ENCODE measurements at regions not wholly inside any gene's neighbourhood (a gene's known extent, or its start where the extent isn't known, plus 50 kb on each side); places are given as distances from the start of the nearest gene placed in this dataset.

DNA sequence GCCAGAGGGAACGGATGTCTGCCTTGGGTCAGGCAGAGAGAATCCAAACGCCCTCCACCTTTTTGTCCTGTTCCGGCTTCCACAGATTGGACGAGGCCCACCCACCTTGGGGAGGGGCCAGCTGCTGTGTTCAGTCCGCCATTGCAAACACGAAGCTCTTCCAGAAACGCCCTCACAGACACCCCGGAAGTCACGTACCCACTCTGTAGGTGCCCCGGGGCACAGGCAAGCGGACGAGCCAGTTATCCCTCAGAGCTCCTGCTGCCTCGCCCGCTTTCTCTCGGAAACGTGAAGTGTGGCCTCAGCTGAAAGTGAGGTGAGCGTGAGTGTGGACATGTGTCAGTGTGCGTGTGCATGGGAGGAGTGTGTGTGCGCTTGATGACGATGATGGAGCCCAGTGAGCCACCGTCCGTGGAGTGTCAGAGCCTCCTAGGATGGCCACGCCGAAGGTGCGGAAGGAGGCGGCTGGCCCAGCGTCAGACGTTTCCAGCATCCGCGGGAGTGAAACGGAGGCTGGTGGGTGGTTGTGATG is 869.2 kb downstream of the TBC1D22A start:
- no peak for TF ChIP-seq POLR2A (IDR thresholded peaks at IDR 0.05)
- TF ChIP-seq, protein P1, sequence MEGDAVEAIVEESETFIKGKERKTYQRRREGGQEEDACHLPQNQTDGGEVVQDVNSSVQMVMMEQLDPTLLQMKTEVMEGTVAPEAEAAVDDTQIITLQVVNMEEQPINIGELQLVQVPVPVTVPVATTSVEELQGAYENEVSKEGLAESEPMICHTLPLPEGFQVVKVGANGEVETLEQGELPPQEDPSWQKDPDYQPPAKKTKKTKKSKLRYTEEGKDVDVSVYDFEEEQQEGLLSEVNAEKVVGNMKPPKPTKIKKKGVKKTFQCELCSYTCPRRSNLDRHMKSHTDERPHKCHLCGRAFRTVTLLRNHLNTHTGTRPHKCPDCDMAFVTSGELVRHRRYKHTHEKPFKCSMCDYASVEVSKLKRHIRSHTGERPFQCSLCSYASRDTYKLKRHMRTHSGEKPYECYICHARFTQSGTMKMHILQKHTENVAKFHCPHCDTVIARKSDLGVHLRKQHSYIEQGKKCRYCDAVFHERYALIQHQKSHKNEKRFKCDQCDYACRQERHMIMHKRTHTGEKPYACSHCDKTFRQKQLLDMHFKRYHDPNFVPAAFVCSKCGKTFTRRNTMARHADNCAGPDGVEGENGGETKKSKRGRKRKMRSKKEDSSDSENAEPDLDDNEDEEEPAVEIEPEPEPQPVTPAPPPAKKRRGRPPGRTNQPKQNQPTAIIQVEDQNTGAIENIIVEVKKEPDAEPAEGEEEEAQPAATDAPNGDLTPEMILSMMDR (IDR thresholded peaks at IDR 0.05): no peak
- Histone ChIP-seq H3K4me3 (no peak overlapping the region), H3K36me3 (no peaks in the 10 kb centered on the region), H3K27me3 (peaks cover 0 to 26% (median 0%) of the 10 kb centered on the region in 9 donors), H3K4me1 (no peaks in the 10 kb centered on the region), H3K9me3 (peaks cover 0 to 3% (median 0%) of the 10 kb centered on the region in 12 donors), H3K27ac (no peak overlapping the region)
- DNase-seq: no peak
- WGBS, 4 donors: 88 to 92% (median 91%) methylated on average over 28 to 31 of the region's 31 CpGs
- ATAC-seq: no peak
- intact Hi-C loops (cut with DNase I): no loop called here

DNA sequence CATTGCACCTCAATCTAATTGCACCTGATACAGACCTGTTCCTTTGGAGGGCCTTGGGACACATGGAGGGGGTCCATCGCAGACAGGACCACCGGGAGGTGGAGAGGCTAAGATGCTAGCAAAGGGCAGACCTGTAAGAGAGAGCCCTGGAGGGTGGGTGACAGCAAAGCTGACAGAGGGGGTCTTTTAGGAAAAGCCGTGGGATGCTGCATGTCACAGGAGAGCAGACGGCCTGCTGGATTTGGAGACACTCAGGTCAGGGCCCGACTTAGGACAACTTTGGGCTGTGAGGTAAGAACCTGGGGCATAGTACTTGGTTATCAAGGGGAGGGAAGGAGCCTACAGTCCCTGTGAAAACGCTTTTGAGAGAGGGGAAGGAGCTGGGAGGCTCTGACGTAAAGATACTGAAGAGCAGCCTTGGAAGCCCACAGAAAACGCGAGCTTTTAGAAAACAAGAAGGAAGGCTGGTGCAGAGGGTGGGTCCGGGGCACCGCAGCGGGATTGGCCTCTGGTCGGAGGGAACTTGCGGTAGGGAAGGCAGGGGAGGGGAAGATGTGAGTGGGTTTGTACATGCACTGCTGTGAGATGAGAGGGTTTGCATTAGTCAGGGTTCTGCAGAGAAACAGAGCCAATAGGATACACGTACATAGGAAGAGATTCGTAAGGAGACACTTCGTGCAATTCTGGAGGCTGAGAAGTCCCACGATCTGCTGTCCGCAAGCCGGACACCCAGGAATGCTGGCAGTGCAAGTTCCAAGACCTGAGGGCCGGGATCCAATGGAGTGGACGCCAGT is 868.5 kb downstream of the TBC1D22A start:
- Histone ChIP-seq H3K27me3 (peaks cover 0 to 27% (median 0%) of the 10 kb centered on the region in 9 donors), H3K36me3 (no peaks in the 10 kb centered on the region), H3K9me3 (peaks cover 0 to 3% (median 0%) of the 10 kb centered on the region in 12 donors), H3K27ac (no peak overlapping the region), H3K4me1 (no peaks in the 10 kb centered on the region), H3K4me3 (no peak overlapping the region)
- intact Hi-C loops (cut with DNase I): no loop called here
- no peak for DNase-seq
- ATAC-seq: no peak
- TF ChIP-seq, protein P1 (IDR thresholded peaks at IDR 0.05): no peak
- TF ChIP-seq POLR2A (IDR thresholded peaks at IDR 0.05): no peak
- 78 to 80% (median 79%) methylated on average over 22 of the region's 22 CpGs for WGBS, 4 donors

DNA sequence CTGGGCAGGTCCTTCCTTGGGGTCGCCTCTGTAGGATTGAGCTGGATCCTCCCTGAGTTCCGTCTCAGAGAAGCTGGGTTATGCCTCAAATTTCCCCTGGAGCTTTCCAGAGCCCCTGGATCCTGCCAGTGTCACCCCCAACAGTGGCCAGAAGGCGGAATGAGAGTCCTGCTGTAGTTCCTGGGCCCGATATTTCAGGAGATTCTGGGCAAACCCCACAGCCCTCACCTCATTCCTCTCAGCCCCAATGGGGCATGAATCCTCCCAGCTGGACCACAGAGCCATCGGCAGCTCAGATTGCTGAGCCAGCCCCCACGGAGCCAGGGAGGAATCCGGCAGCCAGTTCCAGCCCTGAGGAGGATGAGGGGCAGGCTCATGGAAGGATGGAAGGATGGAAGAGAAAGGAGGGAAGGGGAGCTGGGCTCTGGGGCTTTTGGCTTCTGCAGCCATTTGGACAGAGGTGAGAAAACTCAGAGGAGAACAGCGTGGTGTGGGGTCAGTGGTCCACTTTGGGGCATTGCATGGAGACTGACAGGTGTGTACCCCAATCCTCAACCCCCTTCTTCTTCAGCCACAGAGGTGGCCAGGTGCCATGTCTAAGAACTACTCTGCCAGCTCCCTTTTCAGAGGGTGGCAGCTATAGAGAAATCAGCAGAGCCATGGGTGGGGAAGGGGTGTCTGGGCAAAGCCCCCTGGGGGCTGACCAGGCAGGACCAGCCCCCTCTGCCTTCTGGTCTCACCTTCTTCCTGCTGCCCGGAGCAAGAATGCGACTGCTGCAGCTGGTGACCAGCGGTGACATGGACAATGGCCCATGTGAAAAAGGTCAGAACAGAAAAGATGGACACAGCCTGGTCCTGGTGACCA is 867.6 kb downstream of the TBC1D22A start:
- intact Hi-C loops (cut with DNase I): no loop called here
- Histone ChIP-seq H3K4me1 (no peaks in the 10 kb centered on the region), H3K36me3 (no peaks in the 10 kb centered on the region), H3K4me3 (no peak overlapping the region), H3K27ac (no peak overlapping the region), H3K9me3 (peaks cover 0 to 3% (median 0%) of the 10 kb centered on the region in 12 donors), H3K27me3 (peaks cover 0 to 30% (median 1%) of the 10 kb centered on the region in 9 donors)
- WGBS, 4 donors: 61 to 67% (median 62%) methylated on average over 10 to 11 of the region's 11 CpGs
- TF ChIP-seq, protein P1 (IDR thresholded peaks at IDR 0.05): no peak
- no peak for TF ChIP-seq POLR2A (IDR thresholded peaks at IDR 0.05)
- DNase-seq (no peak), ATAC-seq (no peak)

DNA sequence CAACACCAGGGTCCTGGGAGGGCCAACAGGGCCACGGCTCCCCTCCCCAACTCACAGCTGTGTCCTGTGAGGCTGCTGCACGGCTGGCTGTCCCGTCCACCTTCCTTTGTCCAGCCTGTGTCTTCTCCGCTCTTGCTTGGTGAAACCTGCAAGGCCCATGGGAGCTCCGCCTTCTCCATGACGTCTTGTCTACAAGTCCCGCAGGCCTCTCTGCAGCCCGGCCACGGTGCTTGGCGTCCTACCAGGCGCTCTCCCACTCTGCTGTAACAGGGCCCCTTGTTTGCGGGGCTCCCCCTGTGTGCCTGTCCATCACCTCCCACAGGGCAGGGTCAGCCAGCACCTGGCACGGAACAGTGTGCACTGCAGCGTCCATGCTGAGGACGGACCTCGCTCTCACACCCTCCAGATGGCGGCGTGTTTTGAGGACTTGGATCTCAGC is 866.8 kb downstream of the TBC1D22A start:
- H3K27me3 ChIP-seq: peaks cover 0 to 35% (median 4%) of the 10 kb centered on the region in 9 donors
- H3K9me3 ChIP-seq: peaks cover 0 to 3% (median 0%) of the 10 kb centered on the region in 12 donors
- H3K4me3 ChIP-seq: no peak overlapping the region
- ATAC-seq: no peak
- no peak overlapping the region for H3K27ac ChIP-seq
- no peaks in the 10 kb centered on the region for H3K36me3 ChIP-seq
- no peaks in the 10 kb centered on the region for H3K4me1 ChIP-seq
- intact Hi-C loops (cut with DNase I): no loop called here
- no peak for DNase-seq
- 45 to 65% (median 57%) methylated on average over 11 to 18 of the region's 18 CpGs for WGBS, 4 donors
- TF ChIP-seq, protein P1 (IDR thresholded peaks at IDR 0.05): no peak

Measured in heart left ventricle (tissue), 16 donors.